PFSK-1 (cell line): ENCODE measurements at regions not wholly inside any gene's neighbourhood (a gene's known extent, or its start where the extent isn't known, plus 50 kb on each side); places are given as distances from the start of the nearest gene placed in this dataset.

Source experiments
- FOXP2 ChIP-seq: optimal IDR thresholded peaks from 2 replicates; pipeline ENCODE3; 2011; ENCODE audit warnings: borderline replicate concordance, control low read depth, inconsistent platforms; ENCODE audit not compliant: insufficient read depth; ENCODE audit errors: extremely low read length, extremely low read depth
- POLR2AphosphoS5 ChIP-seq: IDR thresholded peaks from 2 replicates; pipeline ENCODE4 v1.6.1; 2012; ENCODE audit warnings: low read depth, mild to moderate bottlenecking, control low read depth, low read length, moderate library complexity
- REST ChIP-seq, 2 experiments: IDR thresholded peaks; 2 replicates each; pipeline versions ENCODE4 v1.6.1 to v1.8.0; 2011 to 2012; ENCODE audit warnings: low read depth in 2 of 2, low read length in 2 of 2, control low read depth in 1 of 2, inconsistent platforms in 1 of 2, mild to moderate bottlenecking in 1 of 2, moderate library complexity in 1 of 2; ENCODE audit not compliant: insufficient read depth in 1 of 2
- SIN3A ChIP-seq: IDR thresholded peaks from 2 replicates; pipeline ENCODE4 v1.6.1; 2012; ENCODE audit warnings: mild to moderate bottlenecking, low read length, moderate library complexity, borderline replicate concordance; ENCODE audit not compliant: insufficient read depth
- TAF1 ChIP-seq: IDR thresholded peaks from 2 replicates; pipeline ENCODE4 v1.6.1; 2012; ENCODE audit warnings: low read length, control low read depth, borderline replicate concordance; ENCODE audit not compliant: insufficient read depth

DNA sequence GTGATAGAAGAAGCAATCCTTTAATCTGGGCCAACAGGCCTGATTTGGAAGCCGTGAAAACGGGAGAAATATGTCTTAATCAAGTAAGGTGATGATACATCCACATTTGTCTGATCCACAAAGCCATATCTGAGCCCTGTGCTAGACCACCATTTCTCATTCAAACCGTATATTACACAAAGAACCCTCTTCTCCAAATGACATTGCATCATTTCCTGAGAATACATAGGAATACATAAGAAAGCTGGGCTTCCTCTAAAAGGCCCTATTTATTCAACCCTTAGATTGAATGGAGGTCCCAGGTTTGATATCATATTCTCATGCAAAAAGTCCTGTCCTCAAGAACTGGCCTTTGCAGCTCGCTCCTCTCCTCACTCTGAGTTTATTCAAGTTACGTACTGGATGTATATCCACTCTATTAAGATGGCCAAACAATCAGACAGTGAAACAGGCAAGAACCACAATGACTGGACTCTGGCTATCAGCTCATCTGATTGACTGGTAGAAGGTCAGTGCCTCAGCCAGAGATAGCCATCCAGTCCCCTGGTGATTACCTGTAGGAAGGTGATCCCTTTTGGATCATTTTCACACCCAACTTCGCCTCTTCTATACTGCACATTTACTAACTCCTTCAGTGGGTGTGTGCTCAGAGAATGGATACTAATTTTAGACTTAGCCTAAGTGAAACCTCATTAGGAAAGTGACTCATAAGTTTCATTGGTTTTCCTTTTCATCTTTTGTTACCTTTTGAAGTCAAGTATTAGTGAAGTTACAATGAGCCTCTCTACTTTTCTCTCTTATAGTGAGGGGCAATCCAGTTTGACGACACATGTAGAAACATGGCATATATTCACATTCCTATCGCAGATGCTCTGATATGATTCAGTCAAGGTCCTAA is 167.6 kb upstream of the WWC1 start:
- no peak for TF ChIP-seq FOXP2
- no peak for TF ChIP-seq TAF1
- TF ChIP-seq SIN3A = no peak
- TF ChIP-seq REST (IDR thresholded peaks at IDR 0.05; ENCODE audit: insufficient read depth in 1 of 2, low read depth in 2 of 2, low read length in 2 of 2) = no peak
- TF ChIP-seq POLR2AphosphoS5 = no peak

DNA sequence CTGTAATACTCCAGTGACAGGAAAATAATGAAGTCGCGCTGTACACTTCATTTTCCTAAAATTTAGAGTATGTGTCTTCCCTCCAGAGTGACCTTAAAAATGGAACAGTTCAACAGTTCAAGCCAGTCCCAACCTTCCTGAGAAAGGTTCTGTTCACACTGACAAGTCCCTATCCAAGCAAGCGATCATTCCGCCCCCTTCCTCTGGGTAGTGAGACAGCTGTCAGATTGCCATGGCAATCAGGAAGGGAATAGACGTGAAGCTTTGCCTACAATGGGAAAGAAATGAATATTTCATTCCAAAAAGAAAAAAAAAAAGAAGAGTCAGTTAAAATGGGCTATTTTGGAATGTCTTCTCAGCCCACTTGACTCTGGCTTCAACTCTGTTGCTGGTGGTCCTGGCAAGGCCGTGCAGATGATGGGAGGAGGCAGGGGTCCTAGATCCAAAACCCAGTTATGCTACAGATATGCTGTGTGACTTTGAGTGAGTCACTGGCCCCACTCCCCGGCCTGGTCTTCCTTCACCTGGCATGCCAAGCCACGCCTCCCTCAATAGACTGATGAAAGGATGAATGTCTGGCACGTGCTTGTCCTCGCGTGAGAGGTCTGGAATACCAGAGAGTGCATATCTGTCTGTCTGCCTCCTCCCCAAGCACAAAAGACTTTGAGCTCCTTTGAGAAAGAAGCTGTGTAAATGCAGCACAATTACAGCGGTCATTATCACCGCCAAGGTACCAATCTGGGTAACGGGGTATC is 165.8 kb upstream of the WWC1 start:
- TF ChIP-seq REST (IDR thresholded peaks at IDR 0.05; ENCODE audit: insufficient read depth in 1 of 2, low read depth in 2 of 2, low read length in 2 of 2) = no peak
- no peak for TF ChIP-seq TAF1
- no peak for TF ChIP-seq FOXP2

- no peak for TF ChIP-seq TAF1
- TF ChIP-seq POLR2AphosphoS5 = no peak
- TF ChIP-seq SIN3A = no peak
Observed at GRCh38 chr5:168126606-168127005, 164.8 kb upstream of the WWC1 start.

- no peak for TF ChIP-seq SIN3A
- no peak for TF ChIP-seq POLR2AphosphoS5
- TF ChIP-seq FOXP2 = no peak
- TF ChIP-seq REST (IDR thresholded peaks at IDR 0.05; ENCODE audit: insufficient read depth in 1 of 2, low read depth in 2 of 2, low read length in 2 of 2) = no peak
- no peak for TF ChIP-seq TAF1
Observed at GRCh38 chr5:168128111-168128510, 163.3 kb upstream of the WWC1 start.

- TF ChIP-seq POLR2AphosphoS5 (no peak), SIN3A (no peak), FOXP2 (no peak), REST (IDR thresholded peaks at IDR 0.05; ENCODE audit: insufficient read depth in 1 of 2, low read depth in 2 of 2, low read length in 2 of 2) (no peak), TAF1 (no peak)
Observed at GRCh38 chr5:168128557-168128956, 162.9 kb upstream of the WWC1 start.
